Skin epidermis (tissue), 12 donors: ENCODE measurements at regions not wholly inside any gene's neighbourhood (a gene's known extent, or its start where the extent isn't known, plus 50 kb on each side); places are given as distances from the start of the nearest gene placed in this dataset.

Source experiments
- H3K27ac ChIP-seq, 21 experiments: fragments of 200-600 bp; sonication (generic) in 11 of 21; one replicate each; pipeline ENCODE4 v1.5.0; 2020; ENCODE audit warnings: mild to moderate bottlenecking in 3 of 21, inconsistent platforms in 2 of 21, moderate library complexity in 2 of 21
- H3K4me3 ChIP-seq, 7 experiments: fragments of 200-600 bp; sonication (generic) in 2 of 7; one replicate each; pipeline ENCODE4 v1.5.0; 2020; ENCODE audit warnings: inconsistent platforms in 2 of 7, mild to moderate bottlenecking in 2 of 7, moderate library complexity in 1 of 7

- no peak overlapping the region for H3K27ac ChIP-seq
- no peak overlapping the region for H3K4me3 ChIP-seq
Measured at GRCh38 chr17:68753985-68754769, 153.0 kb upstream of the FAM20A start.

DNA sequence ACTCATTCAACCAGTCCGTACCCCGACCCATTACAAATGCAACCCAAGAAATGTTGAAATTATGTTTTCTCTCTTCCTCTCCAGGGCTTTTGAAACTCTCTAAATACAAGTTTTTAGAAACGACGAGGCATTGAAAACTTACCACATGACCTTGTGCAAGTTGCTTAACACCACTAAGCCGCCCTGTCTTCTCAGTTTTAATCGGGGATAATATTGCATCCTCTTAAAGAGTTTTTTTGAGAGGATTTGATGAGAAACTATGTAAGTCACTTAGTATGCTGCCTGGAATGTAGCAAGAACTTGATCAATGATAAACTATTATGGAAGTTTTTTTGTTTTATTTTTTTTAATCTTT lies 149.0 kb upstream of the FAM20A start:
- no peak overlapping the region for H3K4me3 ChIP-seq

GRCh38 chr17:68749349-68750207 lies 148.4 kb upstream of the FAM20A start:
- no peak overlapping the region for H3K4me3 ChIP-seq
- no peak overlapping the region for H3K27ac ChIP-seq

More for the DNA sequence above, 149.0 kb upstream of the FAM20A start:
- H3K27ac ChIP-seq: no peak overlapping the region

DNA sequence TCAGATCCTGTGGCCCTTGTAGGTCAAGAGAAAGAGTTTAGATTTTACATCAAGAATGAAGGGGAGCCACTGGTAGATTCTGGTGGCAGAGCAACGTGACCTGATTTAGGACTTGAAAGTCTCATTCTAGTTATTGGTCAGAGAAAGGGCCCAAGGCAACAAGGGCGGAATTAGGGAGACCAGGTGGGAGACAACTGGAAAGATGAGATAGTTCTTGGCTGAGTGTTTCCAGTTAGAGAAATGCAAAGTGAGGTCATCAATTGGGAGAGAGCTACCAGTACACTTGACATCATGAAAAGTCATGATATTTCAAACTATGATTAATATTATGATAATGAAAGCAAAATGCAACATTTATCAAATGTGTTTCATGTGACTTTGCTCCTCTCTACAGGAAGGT lies 147.2 kb upstream of the FAM20A start:
- Histone ChIP-seq H3K27ac (no peak overlapping the region), H3K4me3 (no peak overlapping the region)

DNA sequence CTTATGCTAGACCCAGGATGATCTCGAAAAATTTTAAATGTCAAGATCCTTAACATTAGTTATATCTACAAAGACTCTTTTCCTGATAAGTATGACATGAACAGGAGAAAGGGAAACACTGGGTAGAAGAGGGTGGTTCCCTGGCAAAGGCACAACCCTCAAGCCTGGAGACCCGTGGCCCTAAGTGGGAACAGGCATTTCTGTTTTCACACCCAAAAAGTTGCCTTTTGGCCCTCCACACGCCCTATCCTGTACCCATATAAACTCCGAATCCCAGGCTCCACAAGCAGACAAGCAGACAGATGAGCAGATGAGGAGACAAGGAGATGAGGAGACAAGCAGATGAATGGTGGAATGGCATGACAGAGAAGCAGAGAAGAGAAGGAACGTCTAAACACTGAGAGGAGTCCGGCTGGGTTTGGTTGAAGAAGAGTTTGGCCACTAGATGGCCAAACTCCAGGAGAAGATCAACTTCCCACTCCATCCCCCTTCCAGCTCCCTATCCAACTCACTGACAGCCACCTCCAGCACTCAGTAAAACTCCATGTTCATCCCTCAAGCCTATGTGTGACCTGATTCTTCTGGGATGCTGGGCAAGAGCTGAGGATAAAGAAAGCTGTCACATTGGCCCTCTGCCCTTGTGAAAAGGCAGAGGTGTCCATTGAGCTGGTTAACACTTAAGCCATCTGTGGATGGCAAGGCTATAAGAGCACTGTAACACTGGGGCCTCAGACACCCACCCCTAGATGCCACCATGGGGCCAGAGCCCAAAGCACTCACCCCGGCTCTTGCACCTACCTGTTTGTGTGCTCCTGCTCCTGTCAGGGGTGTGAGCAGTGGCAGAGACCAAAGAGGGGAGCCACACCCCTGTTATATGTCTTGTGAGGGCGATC lies 139.6 kb upstream of the FAM20A start:
- no peak overlapping the region for H3K4me3 ChIP-seq
- H3K27ac ChIP-seq: no peak overlapping the region

- no peak overlapping the region for H3K27ac ChIP-seq
Measured at GRCh38 chr17:68737761-68738443, 136.7 kb upstream of the FAM20A start.

DNA sequence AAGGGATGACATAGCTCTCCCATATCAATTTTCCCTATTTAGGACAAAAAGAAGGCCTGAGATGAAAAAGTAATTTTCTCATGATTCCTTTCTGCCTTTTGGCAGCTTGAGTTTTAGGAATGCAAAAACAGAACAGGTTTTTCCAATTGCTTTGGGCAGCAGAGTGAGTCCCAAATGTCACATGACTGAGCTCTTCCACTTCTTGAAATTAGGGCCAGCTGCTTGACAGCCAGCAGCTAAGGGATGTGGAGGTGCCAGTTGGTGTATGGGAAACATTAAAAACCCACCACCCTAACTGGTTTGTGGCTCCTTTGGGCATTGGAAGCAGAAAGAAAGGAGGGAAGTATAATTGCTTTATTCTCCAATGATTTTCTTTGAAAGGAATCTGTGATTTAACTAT lies 133.8 kb upstream of the FAM20A start:
- Histone ChIP-seq H3K4me3 (no peak overlapping the region), H3K27ac (peak overlapping the region in 11 of 21 experiments; percentile 3 to 69 (median 31))

More at GRCh38 chr17:68737761-68738443, 136.7 kb upstream of the FAM20A start:
- H3K4me3 ChIP-seq: no peak overlapping the region

DNA sequence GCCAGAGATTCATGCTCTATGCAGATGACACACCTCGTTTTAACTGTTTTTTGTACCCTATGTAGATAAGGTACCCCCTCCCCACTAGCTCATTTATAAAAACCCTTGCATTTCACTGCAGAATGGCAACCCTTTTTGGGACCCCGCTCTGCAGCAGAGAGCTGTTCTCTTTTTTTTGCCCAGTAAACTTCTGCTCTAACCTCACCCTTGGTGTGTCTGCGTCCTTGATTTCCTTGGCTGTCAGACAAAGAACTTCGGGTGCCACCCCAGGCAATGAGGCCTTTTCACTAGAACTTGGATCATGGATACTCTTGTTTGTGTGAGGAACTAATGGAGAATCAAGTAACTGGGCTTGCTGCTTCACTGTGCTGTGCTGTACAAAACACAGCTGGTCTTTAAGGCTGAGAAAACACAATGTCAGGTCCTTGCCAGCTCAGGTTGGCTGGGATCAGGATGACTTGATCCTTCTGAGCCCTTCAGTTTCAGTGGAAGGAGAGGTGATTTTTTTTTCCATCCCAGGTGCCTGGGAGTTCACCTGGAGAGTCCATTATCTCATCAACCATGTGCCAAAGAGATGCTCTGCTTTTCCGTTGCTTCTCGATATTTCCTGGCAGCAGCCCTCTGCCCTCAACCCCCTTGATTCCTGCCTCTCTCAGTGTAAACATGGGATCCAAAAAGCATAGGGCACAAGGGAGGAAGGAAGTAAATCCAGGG lies 133.2 kb upstream of the FAM20A start:
- Histone ChIP-seq H3K27ac (peak overlapping the region in 13 of 21 experiments; percentile 3 to 69 (median 31)), H3K4me3 (no peak overlapping the region)

DNA sequence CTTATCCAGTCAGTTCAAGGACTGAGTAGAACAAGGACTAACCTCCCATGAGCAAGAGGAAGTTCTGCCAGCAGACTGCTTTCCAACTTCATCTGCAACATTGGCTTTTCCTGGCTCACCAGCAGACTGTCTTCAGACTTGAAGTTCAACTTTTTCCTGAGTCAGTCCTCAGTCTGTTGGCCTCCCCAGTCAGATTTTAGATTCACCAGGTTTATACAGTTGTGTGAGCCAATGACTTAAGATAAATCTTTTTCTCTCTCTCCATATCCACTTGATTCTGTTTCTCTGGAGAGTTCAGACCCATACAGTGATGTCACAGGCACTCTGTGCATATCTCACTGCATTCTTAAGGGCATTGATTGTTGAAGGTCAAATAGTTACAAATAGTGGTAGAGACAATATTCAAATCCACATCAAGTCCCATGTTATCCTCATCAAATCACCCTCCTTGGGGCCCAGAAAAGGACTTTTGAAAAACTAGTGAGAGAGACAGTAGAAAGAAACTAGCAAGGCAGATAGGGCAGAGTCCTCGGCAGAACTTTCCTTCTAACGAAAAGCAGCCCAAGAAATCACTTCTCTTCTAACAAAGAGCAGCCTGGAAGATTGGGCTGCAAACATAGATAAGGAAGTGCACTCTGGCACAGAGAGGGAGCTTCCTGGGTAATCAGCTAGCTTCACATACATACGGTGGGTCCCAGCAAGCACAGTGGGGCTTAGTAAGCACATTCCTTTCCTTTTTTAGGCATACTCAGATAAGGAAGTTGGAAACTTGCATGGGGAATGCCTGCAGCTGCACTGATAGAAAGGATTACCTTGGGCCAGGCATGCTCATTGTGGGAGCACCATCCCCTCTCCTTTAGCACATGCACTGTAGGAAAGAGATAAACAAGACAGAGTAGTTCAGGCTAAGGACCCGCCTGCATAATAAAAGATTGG lies 132.3 kb upstream of the FAM20A start:
- Histone ChIP-seq H3K27ac (peak overlapping the region in 10 of 21 experiments; percentile 14 to 69 (median 51)), H3K4me3 (no peak overlapping the region)

DNA sequence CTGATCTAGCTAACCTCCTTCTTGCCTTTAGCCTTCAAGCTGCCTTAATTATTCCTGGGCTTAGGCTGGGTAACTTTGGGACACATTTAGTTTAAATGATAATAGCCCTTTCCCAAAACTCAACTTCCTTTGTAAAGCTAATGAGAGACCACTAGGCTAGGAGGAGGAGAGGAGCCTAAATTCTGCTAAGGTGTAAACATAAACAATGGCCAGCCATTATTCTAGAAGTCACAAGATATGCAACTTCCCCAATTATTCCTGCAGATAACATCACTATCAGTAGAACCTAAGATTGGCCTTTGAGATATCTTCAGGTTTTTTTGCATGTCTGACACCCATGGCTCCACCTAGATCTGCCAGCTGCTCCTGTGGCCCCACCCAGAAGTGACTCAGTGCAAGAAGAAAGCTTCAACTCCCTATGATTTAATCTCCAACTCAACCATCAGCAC lies 131.2 kb upstream of the FAM20A start:
- Histone ChIP-seq H3K27ac (peak overlapping the region in 2 of 21 experiments; percentile 14 to 28), H3K4me3 (no peak overlapping the region)

- Histone ChIP-seq H3K4me3 (no peak overlapping the region), H3K27ac (no peak overlapping the region)
Measured at GRCh38 chr17:68731465-68731864, 130.3 kb upstream of the FAM20A start.

GRCh38 chr17:68719431-68719830 lies 118.3 kb upstream of the FAM20A start:
- H3K4me3 ChIP-seq: no peak overlapping the region
- H3K27ac ChIP-seq: peak overlapping the region in 1 of 21 experiments; percentile 40

DNA sequence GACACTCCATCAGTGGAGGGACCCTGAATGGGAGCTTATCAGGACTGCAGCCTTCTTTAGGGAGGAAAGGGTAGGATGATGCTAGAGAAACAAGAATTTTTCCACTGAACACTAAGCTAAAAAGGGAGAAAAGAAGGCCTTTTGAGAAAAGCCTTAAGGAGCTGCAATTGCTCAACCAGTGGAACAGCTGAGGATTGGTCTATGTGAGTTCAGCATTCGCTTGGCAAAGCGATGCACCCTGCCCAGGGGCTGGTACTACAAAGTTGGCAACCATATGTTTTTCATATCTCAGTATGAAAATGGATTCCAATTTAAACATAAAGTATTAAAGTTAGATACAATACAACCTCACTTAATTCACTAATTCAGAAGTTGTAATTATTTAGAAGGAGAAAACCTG lies 117.8 kb upstream of the FAM20A start:
- Histone ChIP-seq H3K27ac (peak overlapping the region in 3 of 21 experiments; percentile 20 to 40 (median 21)), H3K4me3 (no peak overlapping the region)

DNA sequence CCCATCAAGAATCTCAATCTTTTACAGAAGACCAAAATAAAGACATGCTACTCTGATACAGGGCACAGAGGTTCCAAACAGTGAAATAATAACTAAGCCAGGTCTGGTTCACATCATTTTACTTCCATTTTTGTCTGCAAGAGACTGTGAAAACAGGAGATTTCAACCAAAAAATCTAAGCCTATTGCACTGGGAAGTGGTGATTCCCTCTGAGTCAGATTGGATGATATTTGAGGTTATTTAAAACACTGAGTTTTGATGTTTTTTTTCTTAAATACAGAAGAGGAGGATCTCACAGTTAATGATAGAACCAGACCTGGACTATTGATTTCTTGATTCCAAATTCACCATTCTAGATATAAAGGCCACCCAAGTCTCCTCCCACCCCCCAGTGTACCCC lies 117.3 kb upstream of the FAM20A start:
- peak overlapping the region in 3 of 21 experiments; percentile 20 to 40 (median 21) for H3K27ac ChIP-seq
- H3K4me3 ChIP-seq: no peak overlapping the region

DNA sequence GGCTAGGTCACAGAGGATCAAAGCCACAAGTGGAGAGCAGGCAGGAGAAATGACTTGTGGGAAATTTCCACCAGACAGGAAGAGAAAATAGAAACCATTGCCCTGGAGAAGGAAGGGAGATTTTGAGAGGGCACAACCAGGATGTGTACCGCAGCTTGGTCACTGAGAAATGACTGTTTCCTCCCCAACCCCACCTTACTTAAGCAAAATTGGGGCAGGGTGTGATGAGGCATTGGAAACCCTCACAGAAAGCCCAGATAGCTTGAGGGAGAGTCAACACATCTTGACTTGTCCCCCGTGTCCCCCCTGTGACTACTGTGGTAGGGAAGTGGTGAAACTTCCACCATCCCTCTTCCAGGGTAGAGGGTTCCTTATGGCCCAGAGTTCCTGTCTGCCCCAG lies 113.5 kb upstream of the FAM20A start:
- Histone ChIP-seq H3K27ac (no peak overlapping the region), H3K4me3 (no peak overlapping the region)

- peak overlapping the region in 10 of 21 experiments; percentile 13 to 70 (median 56) for H3K27ac ChIP-seq
- no peak overlapping the region for H3K4me3 ChIP-seq
Measured at GRCh38 chr17:68711858-68712257, 110.7 kb upstream of the FAM20A start.

DNA sequence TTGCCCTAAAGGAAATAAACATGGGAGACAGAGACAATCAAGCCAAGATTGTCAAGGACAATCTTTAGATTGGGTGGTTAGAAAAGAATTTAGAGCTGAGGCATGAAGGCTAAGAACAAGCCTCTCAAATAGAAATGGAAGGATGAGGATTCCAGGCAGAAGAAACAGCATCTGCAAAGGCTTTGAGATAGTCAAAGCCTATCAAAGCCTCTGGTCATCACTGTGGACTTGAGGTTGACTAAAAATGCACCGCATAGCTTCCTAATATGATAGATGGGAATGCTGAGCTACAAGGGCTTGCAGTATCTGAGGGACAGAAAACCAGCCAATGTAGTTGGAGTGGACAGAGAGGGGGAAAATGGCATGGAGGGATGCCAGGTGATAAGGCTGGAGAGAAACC lies 109.8 kb upstream of the FAM20A start:
- Histone ChIP-seq H3K4me3 (no peak overlapping the region), H3K27ac (peak overlapping the region in 14 of 21 experiments; percentile 13 to 70 (median 42))
